ENCODE measurements at regions not wholly inside any gene's neighbourhood (a gene's known extent, or its start where the extent isn't known, plus 50 kb on each side); places are given as distances from the start of the nearest gene placed in this dataset.

- H3K27me3 Mint-ChIP-seq (ENCODE audit: low read depth) = no peaks in the 10 kb centered on the region
- H3K4me1 Mint-ChIP-seq = peaks cover 35% of the 10 kb centered on the region
- ATAC-seq (no peak), DNase-seq (ENCODE audit: low spot score) (no peak)
- ChIA-PET POLR2A (no interaction called here), CTCF (interaction anchor here (1.0 to 1.6 kb wide), 2 partner anchors 11 to 303 kb away, joined by 3 read pairs; no protein-coding TSS in a partner anchor)
- H3K9me3 Mint-ChIP-seq = peaks cover 7% of the 10 kb centered on the region
- TF ChIP-seq CREM (CRISPR knock-in tag; IDR thresholded peaks at IDR 0.05) (no peak), ATF3 (CRISPR knock-in tag; conservative IDR thresholded peaks at IDR 0.05) (no peak), ESRRA (CRISPR knock-in tag; IDR thresholded peaks at IDR 0.05; ENCODE audit: borderline replicate concordance) (no peak), ZNF423 (CRISPR knock-in tag; IDR thresholded peaks at IDR 0.05) (no peak), ZNF671 (CRISPR knock-in tag; IDR thresholded peaks at IDR 0.05) (no peak), MXD4 (CRISPR knock-in tag; IDR thresholded peaks at IDR 0.05; ENCODE audit: borderline replicate concordance) (no peak), ZBTB21 (CRISPR knock-in tag; IDR thresholded peaks at IDR 0.05; ENCODE audit: borderline replicate concordance) (no peak)
- TF ChIP-seq, protein P1, sequence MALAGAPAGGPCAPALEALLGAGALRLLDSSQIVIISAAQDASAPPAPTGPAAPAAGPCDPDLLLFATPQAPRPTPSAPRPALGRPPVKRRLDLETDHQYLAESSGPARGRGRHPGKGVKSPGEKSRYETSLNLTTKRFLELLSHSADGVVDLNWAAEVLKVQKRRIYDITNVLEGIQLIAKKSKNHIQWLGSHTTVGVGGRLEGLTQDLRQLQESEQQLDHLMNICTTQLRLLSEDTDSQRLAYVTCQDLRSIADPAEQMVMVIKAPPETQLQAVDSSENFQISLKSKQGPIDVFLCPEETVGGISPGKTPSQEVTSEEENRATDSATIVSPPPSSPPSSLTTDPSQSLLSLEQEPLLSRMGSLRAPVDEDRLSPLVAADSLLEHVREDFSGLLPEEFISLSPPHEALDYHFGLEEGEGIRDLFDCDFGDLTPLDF (CRISPR knock-in tag; IDR thresholded peaks at IDR 0.05) = no peak
- peaks cover 2% of the 10 kb centered on the region; the same call in 1 of the 2 replicates for H3K36me3 Mint-ChIP-seq
- H3K27ac Mint-ChIP-seq = no peak overlapping the region; the same call in 1 of the 2 replicates
- no peak overlapping the region for H3K4me3 Mint-ChIP-seq
Measured at GRCh38 chr14:71469643-71470335, 462.4 kb upstream of the RGS6 start.

DNA sequence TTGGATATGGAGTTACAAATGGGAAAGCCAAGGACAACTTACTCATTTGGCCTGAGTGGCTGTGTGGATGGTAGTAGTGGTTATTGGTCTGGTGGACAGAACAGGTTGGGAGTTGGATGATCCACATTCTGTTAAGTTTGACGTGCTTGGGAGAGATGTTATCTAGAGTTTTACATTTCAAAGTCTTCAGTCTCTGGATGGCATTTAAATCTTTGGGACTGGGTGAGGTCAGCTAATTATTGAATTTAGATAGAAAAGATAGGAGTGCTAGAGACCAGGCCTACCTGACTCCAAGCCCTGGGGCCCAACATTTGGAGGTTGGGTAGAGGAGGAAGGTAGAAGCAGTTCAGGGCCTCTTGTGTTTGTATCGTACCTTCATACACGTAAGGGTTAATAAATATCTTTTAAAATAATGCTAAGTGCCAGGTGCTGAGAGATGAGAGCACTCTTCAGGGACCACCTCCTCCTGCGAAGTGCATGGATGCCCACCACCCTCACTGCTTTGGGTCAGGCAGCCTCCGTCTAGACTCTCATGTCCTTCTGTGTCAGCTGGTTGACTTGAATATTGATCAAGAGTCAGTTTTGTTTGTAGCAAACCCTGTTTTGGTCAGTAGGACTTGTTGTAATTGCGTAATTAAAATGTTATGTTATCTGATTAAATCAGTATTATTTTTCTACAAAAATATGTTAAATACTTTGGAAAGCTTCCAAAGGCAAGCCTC, 460.4 kb upstream of the RGS6 start:
- Mint-ChIP-seq H3K4me3 (no peak overlapping the region), H3K36me3 (peaks cover 2% of the 10 kb centered on the region; the same call in 1 of the 2 replicates), H3K27me3 (ENCODE audit: low read depth) (no peaks in the 10 kb centered on the region), H3K9me3 (peaks cover 5% of the 10 kb centered on the region), H3K4me1 (peaks cover 40% of the 10 kb centered on the region), H3K27ac (no peak overlapping the region)
- TF ChIP-seq, protein P2, sequence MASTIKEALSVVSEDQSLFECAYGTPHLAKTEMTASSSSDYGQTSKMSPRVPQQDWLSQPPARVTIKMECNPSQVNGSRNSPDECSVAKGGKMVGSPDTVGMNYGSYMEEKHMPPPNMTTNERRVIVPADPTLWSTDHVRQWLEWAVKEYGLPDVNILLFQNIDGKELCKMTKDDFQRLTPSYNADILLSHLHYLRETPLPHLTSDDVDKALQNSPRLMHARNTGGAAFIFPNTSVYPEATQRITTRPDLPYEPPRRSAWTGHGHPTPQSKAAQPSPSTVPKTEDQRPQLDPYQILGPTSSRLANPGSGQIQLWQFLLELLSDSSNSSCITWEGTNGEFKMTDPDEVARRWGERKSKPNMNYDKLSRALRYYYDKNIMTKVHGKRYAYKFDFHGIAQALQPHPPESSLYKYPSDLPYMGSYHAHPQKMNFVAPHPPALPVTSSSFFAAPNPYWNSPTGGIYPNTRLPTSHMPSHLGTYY (CRISPR knock-in tag; IDR thresholded peaks at IDR 0.05) = no peak
- ATAC-seq = no peak
- POLR2A ChIA-PET = no interaction called here
- CTCF ChIA-PET = interaction anchor here (0.6 kb wide), 2 partner anchors 281 to 293 kb away, joined by 3 to 4 read pairs; no protein-coding TSS in a partner anchor
- no peak for DNase-seq (ENCODE audit: low spot score)

DNA sequence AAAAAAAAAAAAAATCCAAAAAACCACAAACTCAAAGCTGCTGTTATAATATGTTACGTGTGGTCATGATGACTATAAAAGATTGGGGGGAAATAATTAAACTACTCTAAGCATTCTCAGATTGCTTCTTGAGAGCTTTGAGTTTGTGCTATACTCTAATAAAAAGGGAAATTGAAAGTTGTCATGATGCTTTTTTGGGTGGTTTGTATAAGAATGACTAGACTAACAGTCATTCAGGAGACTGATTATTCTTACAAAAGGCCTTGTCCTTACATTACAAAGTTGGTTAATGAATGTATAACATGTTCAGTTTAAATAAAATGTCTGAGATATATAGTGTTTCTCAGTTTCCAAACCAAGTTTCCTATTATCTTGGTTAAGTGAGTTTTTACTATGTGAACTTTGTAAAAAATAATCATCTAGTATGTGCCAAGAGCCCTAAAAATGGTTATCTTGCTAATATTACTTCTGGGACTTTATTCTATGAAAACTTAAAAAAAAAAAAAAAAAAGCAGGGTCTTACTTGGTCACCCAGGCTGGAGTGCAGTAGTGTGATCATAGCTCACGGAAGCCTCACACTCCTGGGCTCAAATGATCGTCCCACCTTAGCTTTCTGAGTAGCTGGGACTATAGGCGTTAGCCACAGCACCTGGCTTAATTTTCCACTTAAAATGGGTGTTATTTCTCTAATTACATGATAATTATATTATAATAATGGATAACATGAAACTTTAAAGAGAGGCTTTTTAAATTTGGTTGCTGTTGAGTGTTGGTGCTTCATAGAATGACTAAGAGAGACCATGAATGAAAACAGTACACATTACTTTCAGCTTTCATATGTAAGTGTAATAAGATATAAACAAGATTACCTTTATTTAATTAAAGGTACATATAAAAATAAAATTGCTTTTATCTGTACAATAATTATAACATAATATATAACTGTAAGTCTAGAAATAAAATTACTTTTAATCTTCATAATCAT, 459.6 kb upstream of the RGS6 start:
- H3K36me3 Mint-ChIP-seq = peaks cover 2% of the 10 kb centered on the region; the same call in 1 of the 2 replicates
- ATAC-seq = no peak
- H3K27me3 Mint-ChIP-seq (ENCODE audit: low read depth) = no peaks in the 10 kb centered on the region
- no peak overlapping the region for H3K4me3 Mint-ChIP-seq
- ChIA-PET CTCF (interaction anchor here (0.6 kb wide), 2 partner anchors 280 to 294 kb away, joined by 3 to 4 read pairs; no protein-coding TSS in a partner anchor), POLR2A (no interaction called here)
- peaks cover 45% of the 10 kb centered on the region for H3K4me1 Mint-ChIP-seq
- H3K9me3 Mint-ChIP-seq = peaks cover 5% of the 10 kb centered on the region
- no peak for DNase-seq (ENCODE audit: low spot score)
- no peak overlapping the region for H3K27ac Mint-ChIP-seq
- TF ChIP-seq FOXJ3 (CRISPR knock-in tag; IDR thresholded peaks at IDR 0.05; ENCODE audit: borderline replicate concordance) = no peak
- no peak for TF ChIP-seq ZNF281 (CRISPR knock-in tag; IDR thresholded peaks at IDR 0.05)
- TF ChIP-seq, protein P3, sequence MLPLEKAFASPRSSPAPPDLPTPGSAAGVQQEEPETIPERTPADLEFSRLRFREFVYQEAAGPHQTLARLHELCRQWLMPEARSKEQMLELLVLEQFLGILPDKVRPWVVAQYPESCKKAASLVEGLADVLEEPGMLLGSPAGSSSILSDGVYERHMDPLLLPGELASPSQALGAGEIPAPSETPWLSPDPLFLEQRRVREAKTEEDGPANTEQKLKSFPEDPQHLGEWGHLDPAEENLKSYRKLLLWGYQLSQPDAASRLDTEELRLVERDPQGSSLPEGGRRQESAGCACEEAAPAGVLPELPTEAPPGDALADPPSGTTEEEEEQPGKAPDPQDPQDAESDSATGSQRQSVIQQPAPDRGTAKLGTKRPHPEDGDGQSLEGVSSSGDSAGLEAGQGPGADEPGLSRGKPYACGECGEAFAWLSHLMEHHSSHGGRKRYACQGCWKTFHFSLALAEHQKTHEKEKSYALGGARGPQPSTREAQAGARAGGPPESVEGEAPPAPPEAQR (CRISPR knock-in tag; IDR thresholded peaks at IDR 0.05) = no peak
- TF ChIP-seq ZNF263 (CRISPR knock-in tag; IDR thresholded peaks at IDR 0.05; ENCODE audit: low read depth) = no peak
- TF ChIP-seq TP53 (CRISPR knock-in tag; IDR thresholded peaks at IDR 0.05) = no peak
- TF ChIP-seq GTF2I (CRISPR knock-in tag; conservative IDR thresholded peaks at IDR 0.05) = no peak
- TF ChIP-seq, protein P1 (CRISPR knock-in tag; IDR thresholded peaks at IDR 0.05) = no peak
- TF ChIP-seq GABPB1 (CRISPR knock-in tag; IDR thresholded peaks at IDR 0.05) = no peak
- TF ChIP-seq MAX (CRISPR knock-in tag; IDR thresholded peaks at IDR 0.05) = no peak
- no peak for TF ChIP-seq KAT7 (CRISPR knock-in tag; IDR thresholded peaks at IDR 0.05; ENCODE audit: borderline replicate concordance)

Data from WTC11 (cell line).